HG02759 (cell line): ENCODE measurements at regions not wholly inside any gene's neighbourhood (a gene's known extent, or its start where the extent isn't known, plus 50 kb on each side); places are given as distances from the start of the nearest gene placed in this dataset.
"Not testable (repeated sequence)": the region's sequence is repeated elsewhere in the genome, so short reads cannot be mapped to it uniquely, and the experiment has no call there.

ENCODE experiments used
- ATAC-seq: cut with Tn5 transposase; IDR thresholded peaks from one replicate; pipeline ENCODE4 v1.9.1; 2021; ENCODE audit warnings: mild to moderate bottlenecking, moderate library complexity; ENCODE audit not compliant: unreplicated experiment

- ATAC-seq = no peak
These were observed 902.9 kb upstream of the LRRN3 start for GRCh38 chr7:110187877-110188554.

GRCh38 chr7:110204527-110204926 lies 886.4 kb upstream of the LRRN3 start:
- ATAC-seq = no peak

DNA sequence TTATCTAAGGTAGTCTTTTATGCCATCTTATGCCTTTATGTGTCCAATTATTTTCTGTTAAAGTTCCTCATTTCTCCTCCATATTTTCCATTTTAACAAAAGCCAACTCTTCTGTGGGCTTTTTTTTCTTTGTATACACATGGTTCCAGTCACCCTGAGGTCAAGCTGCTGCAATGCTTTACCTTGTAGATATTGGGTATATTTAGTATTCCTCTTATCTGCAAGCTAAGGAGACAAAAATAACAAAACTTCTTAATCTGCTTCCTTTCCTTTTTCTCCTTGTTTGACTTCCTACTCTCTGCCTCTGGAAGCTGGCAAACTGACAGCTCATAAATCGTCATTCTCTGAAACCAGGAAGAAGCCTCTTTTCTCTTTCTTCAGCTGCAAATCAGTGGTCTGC lies 885.0 kb upstream of the LRRN3 start:
- ATAC-seq = no peak

- no peak for ATAC-seq
These were observed 881.0 kb upstream of the LRRN3 start for GRCh38 chr7:110209884-110210283.

DNA sequence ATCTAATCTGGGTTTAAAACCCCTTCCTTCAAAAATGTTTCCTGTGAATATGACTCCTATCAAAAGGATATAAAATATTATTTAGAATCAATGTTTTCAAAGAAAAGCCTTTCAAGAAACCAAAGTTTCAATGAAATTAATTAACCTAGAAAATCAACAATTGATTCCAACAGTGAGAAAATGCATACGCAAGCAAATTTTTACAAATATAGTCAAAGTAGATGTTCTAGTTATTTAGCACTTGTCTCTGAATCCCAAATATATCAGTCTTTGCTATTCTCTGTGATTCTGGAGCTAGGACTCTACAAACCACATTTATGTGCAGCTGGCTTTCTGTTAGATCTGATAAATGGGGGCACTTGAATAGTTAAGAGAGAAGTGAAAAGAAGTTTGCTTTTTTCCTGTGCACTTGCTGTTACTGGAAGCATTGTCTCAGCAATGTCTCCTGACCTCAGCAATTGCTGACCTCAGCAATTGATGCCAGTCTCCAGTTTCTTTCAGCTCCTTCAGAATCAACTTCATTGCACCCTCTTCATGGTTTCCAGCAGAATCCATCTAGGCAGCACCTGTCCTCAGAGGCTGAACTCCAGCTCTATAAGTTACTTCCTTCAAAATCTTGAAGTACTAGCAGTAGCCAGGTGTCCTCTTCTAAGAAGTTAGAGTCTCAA lies 879.9 kb upstream of the LRRN3 start:
- ATAC-seq = no peak

DNA sequence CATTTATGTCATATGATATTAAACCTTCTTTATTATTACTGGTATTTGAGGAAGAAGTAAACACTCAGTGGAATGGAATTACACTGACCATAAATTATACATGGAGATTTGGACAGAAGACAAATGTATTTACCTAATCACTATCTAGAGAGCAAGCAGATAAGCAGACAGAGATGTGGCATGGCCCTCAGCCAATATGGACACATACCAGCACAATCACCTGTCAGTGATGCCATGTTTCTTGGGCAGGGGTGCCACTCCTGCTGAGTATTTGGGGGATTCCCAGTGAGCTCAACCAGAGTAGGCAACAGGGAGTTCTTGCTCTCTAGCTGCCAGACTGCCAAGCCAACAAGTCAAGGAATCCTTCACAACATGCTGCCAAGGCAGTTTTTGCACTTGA lies 866.3 kb upstream of the LRRN3 start:
- no peak for ATAC-seq

DNA sequence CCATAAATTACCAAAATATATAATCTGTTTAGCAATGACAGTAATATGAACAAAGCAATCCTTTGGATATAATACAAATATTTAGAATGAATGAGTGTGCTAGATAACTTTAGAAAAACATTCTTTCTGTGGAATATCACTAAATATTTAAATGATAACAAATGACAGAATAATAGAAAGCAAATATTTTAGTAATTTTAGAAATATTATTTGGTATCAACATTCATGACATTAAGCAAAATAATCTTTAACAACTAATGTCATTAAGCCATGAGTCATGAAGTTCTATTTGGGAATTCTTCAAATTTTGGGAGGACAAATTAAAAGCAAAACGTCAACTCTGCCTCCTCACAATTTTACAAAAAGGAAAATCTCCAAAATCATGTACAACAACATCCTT lies 844.8 kb upstream of the LRRN3 start:
- ATAC-seq = no peak

DNA sequence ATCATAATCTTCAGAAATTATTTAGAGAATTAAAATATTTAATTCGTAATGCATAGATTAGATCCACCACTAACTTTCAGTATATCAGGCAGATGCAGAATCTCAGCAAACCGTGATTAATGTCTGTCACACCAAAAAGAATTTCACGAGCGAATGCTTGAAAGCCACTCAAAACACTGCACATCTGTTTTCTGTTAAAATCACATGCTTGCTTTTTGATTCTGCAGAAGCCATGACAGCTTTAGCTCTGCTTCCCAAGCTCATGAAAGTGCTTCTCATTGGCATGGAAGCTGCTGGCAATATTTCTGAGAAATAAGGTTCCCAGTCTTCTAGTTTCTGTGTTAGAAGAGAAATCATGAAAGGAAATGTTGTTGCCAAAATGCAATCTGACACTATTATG lies 837.8 kb upstream of the LRRN3 start:
- no peak for ATAC-seq

DNA sequence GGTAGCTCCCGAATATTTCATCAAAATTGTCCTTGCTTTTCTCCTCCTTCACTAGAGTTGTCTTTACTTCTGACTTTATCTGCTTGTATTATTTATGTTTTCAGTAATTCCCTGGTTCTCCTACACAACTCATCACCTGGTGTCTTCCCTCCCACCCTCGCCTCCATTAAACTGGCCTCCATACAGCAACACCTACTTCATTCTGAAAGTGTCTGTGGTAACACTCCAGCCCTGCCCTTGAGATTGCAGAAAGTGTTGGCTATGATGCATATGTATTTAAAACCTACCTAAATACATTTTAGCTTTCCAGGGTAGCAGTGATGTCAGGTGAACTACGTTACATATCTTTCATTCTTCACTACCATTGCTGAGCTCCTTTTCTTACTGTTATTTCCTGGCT lies 833.3 kb upstream of the LRRN3 start:
- no peak for ATAC-seq

DNA sequence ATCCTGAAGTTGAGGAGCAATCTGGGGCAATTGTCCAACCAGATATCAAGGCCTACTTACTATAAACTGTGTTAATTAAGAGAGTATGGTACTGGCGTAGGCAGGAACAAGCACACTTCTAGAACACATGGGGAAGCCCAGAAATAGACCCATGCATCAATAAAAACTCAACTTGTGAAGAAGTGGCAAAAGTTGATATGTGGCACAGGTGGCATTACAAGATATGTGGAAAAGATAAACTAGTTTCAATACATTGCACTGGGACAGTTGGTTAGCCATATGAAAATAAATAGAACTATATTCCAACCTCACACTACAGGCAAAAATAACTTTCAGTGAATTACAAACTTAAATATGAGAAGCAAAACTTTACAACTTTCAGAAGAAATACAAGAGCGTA lies 828.7 kb upstream of the LRRN3 start:
- ATAC-seq = no peak

DNA sequence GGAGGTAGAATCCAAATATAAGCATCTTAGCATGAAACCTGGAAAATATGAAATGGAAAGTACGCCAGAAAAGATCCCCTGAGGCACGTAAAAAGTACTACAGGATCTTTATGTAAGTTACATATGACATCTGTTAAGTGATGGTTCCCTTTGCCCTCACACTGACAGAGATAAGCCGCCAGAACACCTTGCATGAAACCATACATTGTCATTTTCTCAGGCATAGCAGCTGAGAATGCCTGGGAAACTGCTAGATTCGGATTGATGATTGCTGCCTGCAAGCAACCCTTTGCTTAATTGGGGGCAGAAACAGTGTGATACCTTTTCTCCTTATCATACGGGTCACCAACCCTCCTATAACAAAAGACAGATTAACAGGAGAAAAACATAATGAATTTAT lies 826.6 kb upstream of the LRRN3 start:
- no peak for ATAC-seq

DNA sequence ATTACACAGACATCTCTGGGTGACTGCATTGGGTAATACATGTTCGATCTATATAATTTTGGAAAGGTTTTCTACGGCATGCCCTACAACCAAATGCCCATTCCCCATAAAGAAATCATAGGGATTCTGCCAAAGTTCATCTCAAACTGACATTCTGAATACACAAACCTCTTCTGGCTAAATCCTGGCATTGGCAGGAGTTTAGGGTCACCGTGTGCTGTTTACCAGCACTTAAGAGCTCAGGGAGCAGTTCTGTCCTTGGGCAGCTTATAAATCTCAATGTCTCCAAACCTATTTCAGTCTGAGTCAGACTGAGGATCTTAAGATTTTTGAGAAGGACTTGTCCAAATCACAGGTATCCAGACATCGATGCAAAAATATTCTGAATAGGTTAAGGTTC lies 809.6 kb upstream of the LRRN3 start:
- ATAC-seq = no peak

GRCh38 chr7:110283056-110283455 lies 807.9 kb upstream of the LRRN3 start:
- no peak for ATAC-seq

DNA sequence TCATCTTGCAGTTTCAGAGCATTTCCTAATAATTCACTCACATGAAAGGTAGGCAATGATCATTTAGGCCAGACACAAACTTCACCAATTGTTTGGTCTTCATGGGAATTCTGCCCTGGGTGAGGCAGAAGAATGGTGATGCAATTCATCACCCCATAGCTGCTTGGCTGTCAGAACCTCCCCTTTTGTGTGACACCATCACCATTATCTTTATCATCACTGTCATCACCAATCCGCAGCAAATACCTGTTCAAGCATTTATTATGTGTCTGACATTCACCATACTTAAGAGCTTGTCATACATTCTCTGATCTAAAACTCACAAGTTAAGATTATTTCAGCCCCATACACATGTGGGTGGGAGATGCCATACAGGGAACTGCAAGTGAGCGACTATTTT lies 799.5 kb upstream of the LRRN3 start:
- ATAC-seq = no peak

DNA sequence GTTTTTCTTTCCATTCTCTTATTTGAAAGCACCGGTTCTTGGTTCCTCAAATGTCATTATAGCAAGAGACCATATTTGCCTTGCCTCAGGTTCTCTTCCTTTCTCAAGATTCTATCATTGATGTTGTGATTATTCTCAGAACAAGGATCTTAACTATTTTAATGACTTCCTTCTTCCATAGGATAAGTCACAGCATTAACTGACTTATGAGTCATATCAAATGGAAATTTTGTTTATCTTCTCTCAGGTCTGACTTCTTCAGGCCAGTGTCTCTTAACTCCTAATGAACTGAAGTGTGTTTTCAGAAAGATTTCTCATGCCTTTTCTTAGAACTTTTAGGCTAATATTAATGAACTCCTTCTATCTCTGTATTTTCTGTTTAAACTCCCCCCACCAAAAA lies 794.6 kb upstream of the LRRN3 start:
- no peak for ATAC-seq

DNA sequence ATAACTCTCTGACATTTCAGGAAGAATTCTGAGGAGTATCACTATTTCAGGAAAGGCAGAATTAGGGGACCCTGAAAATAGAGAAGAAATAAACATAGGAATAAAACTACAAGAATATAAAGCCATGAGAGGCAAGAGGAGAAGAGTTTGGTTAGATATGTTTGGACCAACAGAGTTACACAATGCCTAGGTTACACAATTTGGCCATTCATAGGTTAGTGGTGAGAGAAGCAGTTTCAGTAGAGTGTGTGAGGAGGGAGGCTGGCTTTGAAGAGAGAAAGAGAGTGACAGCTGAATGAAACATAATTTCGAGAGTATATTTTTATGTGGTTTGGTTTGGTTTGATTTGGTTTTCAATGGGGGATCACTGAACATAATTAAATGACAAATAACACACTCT lies 783.2 kb upstream of the LRRN3 start:
- ATAC-seq = no peak

- ATAC-seq = no peak
These were observed 782.1 kb upstream of the LRRN3 start for GRCh38 chr7:110308791-110309190.

DNA sequence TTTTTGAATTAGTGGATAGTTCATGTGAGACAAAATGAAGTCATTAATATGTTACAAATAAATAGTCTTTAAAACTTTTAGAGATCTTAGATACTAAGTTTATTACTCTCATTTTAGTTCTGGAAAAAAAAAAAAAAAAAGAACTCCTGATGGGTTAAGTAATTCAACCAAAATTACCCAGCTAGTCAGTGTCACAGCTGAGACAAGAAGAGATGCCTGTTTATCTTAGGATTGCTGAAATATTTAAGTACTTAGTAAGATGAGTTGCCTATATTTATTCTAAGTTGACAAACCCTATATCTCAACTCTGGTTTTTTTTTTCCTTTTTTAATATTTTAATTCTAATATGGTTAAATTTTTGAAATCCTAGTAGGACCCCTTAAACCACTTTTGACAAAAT lies 781.0 kb upstream of the LRRN3 start:
- no peak for ATAC-seq

GRCh38 chr7:110311556-110311955 lies 779.4 kb upstream of the LRRN3 start:
- ATAC-seq = no peak

DNA sequence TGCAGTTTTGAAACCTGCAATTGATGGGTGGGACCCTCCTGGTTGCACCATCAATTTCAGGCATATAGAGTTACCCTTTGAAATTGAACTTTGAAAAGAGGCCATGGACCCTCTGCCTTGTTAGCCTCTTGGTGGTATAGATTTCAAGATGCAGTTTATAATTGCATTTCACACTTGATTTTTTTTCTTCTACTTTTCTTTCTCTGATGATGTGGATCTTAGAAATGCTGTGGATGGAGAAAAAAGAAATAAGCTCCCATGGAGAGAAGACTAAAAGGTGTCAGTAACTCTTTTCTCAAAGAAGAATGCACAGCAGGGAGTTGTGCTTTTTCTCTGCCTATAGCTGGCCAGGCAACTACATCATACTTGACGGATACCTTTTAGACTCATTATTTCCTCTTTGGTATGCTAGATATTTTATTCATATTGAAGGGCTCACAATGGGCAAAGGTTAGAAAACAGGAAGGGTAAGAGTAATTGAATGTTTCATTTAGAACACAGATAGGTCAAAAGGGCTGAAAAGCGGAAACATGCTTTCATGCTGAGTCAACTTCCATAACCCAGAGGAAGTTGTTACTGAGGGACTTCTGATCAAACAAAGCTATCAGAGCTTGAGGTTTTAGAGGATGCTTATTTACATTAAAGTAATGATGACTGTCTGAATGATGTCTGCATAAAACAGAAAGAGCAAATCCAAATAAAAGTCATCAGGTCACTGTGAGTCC lies 773.2 kb upstream of the LRRN3 start:
- ATAC-seq = no peak

DNA sequence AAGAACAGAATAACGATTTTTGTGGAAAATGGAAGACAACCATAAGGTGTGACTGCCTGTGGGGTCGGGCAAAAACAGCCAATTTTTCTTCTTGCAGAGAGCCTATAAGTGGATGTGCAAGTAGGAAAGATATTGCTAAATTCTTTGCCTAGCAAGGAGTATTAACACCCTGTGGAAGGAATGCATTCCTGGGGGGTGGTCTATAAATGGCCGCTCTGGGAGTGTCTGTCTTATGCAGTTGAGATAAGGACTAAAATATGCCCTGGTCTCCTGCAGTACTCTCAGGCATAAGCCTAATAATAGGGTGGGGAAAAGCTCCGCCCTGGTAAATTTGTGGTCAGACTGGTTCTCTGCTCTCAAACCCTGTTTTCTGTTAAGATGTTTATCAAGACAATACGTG lies 770.6 kb upstream of the LRRN3 start:
- ATAC-seq = not testable (repeated sequence)

GRCh38 chr7:110322796-110323195 lies 768.1 kb upstream of the LRRN3 start:
- no peak for ATAC-seq
